T-helper 1 cell (primary cell): ENCODE measurements at regions not wholly inside any gene's neighbourhood (a gene's known extent, or its start where the extent isn't known, plus 50 kb on each side); places are given as distances from the start of the nearest gene placed in this dataset.

Experiments used
- DNase-seq, 5 donors: peaks; one replicate each; pipeline ENCODE4 v3.0.0-alpha.2; 2012 to 2020

DNA sequence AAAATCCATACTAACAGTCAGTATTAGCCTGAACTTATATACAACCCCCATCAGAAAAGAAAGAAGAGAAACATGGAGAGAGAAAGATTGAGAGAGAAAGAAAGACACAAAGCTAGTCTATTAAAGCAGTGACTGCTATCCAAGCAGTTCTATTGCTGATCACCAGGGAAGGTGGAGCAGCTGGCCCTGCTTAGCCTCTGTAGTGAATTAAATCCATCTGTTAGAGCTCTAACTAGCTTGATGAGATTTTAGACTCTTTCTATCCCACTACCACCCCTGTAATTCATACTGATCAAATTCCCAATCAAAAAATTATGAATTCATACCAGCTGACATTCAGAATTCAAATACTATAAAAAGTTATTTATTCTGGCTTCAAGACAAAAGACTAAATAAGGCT, 486.0 kb upstream of the LRRN3 start:
- no peak for DNase-seq

DNA sequence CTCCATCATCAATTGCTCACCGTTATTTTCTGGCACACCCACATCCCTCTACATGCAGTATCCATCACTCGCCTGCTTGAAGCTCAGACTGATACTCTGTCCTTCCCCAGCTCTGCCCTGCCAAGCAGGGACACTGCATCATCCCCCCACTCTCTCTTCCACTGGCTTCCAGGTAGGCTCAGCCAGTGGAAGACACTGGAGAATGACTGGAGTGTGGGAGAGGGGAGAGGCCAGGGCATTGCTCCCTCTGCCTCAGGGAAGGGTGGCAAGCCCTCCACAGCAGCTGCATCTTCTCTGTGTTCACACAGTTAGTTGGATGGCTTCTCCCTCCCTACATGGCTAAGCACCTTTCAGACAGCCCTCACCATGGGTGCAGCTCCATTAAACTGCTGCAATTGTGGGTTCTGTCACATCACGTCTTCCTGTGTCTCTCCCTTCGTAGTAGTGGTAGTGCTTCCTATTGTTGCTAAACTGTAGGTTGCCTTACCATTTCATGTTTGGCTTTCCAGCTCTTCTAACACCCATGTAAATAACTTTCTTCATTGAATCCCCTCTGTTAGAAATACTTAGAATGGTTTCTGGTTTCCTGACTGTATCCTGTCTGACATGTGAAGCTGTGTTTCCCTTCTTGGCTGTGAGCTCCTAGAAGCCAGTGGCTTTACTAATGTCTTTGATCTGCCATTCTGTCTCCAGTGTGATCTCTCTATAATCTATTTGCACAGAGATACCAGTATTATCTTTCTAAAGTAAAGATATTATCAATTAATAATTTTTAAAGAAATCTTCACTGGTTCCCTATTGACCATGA, 483.7 kb upstream of the LRRN3 start:
- DNase-seq, result peak in 1 of 5 donors; percentile 1

DNA sequence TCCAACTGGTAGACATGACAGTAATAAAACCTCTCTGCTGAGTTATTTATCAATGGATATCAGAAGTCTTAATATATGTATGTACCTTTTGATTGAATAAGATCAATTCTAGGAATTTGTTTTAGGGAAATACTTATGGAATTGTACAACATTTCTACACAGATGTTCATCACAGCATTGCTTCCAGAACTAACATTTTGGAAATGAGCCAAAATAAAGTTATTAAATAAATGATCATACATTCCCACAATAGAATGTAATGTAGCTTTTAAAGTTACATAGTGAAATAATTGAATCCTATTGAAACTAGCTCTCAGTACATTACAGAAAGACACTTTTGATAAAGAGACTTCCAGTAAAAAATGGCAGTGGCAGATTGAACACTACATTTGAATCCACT, 481.6 kb upstream of the LRRN3 start:
- no peak for DNase-seq

DNA sequence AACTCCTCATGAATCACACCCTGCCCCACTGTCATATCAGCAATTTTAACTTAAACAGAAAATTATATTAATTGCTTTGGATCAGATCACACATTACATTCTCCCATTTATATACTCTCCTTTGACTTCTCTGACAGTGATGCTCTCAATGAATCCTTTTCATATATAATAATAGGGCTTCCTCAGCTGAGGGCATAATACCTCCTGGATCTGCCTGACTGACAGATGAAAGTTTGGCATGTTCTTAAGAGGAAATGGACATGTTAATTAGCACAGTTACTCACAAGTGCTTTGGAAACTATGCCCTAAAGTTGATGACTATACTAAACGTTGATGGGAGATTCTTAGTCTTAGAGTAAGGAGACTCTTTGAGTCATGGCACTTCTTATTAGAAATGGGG, 478.2 kb upstream of the LRRN3 start:
- no peak for DNase-seq
